ENCODE measurements at regions not wholly inside any gene's neighbourhood (a gene's known extent, or its start where the extent isn't known, plus 50 kb on each side); places are given as distances from the start of the nearest gene placed in this dataset.

DNA sequence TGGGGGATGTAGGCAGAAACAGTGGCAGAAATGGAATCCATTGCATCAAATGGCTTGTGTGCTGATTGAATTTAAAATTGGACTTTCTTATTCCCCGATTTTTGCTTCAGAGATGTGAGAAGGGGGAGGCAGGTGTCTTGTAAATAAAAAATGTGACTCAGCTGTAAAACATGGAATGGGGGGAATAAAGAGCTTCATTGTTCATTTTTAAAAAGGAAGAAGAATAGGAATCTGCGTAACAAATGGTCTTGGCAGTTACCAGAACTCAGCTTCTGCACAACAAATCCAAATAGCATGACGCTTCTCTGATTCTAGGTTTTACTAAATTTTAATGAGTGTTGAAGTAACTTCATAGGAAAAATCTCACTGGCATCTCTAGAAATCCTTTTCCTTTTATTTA lies 323.9 kb upstream of the GBE1 start:
- Mint-ChIP-seq H3K36me3 (ENCODE audit: low read depth) (no peaks in the 10 kb centered on the region), H3K4me1 (no peaks in the 10 kb centered on the region), H3K4me3 (no peak overlapping the region), H3K27me3 (no peaks in the 10 kb centered on the region), H3K27ac (no peak overlapping the region)
- no peaks in the 10 kb centered on the region for H3K9me3 ChIP-seq (ENCODE audit: control insufficient read depth, low read length, poor library complexity, severe bottlenecking)
- DNase-seq (no peak), ATAC-seq (no peak)

DNA sequence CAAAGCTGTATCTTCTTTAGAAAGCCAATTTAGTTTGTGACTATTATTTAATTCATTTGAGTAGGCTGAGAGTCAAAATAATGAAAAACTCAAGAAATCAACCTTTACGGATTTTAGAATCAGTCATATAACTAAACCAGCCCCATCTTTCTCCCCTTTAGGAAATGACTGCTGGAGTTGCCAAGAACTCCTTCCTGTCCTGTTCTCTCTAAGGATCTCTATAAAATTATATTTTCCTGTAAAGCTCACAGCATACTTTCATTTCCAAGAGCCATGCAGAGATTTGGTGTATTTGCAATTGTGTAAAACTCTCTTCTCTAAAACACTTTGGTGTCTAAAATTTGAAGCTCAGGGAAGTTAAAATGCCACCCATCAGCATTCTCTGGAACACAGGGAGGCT lies 323.4 kb upstream of the GBE1 start:
- Mint-ChIP-seq H3K27ac (no peak overlapping the region), H3K36me3 (ENCODE audit: low read depth) (no peaks in the 10 kb centered on the region), H3K27me3 (no peaks in the 10 kb centered on the region), H3K4me3 (no peak overlapping the region), H3K4me1 (no peaks in the 10 kb centered on the region)
- H3K9me3 ChIP-seq (ENCODE audit: control insufficient read depth, low read length, poor library complexity, severe bottlenecking) = no peaks in the 10 kb centered on the region
- DNase-seq (no peak), ATAC-seq (no peak)

DNA sequence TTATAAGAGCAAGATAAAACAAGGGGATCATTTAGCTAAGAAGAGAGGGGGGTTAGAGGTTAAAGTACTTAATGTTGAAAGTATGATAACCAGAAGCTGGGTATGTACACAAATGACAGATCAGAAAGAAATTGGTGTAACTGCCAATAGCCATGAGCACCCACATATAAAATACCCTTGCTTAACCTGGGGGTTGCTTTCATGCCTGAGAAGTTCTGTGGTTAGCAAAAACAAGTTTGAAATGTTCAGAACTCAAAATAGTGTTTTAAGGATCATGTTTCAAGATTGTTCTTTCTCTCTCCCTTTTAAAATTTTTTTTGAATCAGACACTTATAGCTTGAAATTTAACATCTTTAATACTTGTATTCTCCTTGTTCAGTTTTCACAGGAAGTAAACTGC lies 321.4 kb upstream of the GBE1 start:
- Mint-ChIP-seq H3K4me1 (no peaks in the 10 kb centered on the region), H3K27ac (no peak overlapping the region), H3K27me3 (no peaks in the 10 kb centered on the region), H3K36me3 (ENCODE audit: low read depth) (no peaks in the 10 kb centered on the region), H3K4me3 (no peak overlapping the region)
- DNase-seq = no peak
- no peak for ATAC-seq
- H3K9me3 ChIP-seq (ENCODE audit: control insufficient read depth, low read length, poor library complexity, severe bottlenecking) = no peaks in the 10 kb centered on the region

DNA sequence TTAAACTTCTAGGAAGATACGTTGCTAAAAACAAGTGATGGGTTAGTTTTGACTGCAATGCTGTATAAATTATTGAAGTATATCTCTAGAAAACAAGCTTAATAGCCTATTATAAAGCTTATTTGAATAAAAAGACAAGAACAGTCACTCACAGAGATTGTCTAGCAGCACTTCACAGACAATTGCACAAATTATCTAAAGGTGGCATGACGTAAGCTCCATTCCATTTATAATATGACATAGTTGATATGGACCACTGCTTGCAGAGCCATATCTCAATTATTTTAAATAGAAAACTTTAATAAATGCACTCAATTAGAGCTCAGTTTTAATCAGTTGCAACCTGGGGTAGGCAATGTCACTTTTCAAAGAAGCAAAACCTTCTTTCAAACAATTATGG lies 319.9 kb upstream of the GBE1 start:
- H3K36me3 Mint-ChIP-seq (ENCODE audit: low read depth) = no peaks in the 10 kb centered on the region
- H3K4me3 Mint-ChIP-seq = no peak overlapping the region
- ATAC-seq = no peak

DNA sequence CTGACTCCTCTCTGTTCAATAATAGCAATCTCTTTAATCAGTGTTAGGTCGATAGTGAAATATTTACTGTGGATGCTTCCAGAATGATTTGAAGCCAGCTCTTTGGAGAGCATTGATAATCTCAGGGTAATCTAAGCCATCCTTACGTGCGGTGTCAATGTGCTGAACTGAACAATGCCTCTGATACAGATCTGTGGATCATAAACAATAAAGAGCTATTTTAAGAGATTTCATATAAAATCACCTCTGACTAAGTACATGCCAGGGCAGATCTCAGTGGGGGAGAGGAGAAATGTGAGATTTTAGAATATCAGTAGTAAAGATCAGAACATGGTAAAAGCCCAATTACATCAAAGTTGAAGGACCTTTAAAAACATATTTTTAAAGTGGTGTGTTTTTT lies 319.3 kb upstream of the GBE1 start:
- ATAC-seq (no peak), DNase-seq (no peak)
- Mint-ChIP-seq H3K27ac (no peak overlapping the region), H3K4me3 (no peak overlapping the region), H3K36me3 (ENCODE audit: low read depth) (no peaks in the 10 kb centered on the region), H3K27me3 (no peaks in the 10 kb centered on the region), H3K4me1 (no peaks in the 10 kb centered on the region)
- no peaks in the 10 kb centered on the region for H3K9me3 ChIP-seq (ENCODE audit: control insufficient read depth, low read length, poor library complexity, severe bottlenecking)

More for the DNA sequence above, 319.9 kb upstream of the GBE1 start:
- Mint-ChIP-seq H3K27ac (no peak overlapping the region), H3K27me3 (no peaks in the 10 kb centered on the region), H3K4me1 (no peaks in the 10 kb centered on the region)
- DNase-seq = no peak
- no peaks in the 10 kb centered on the region for H3K9me3 ChIP-seq (ENCODE audit: control insufficient read depth, low read length, poor library complexity, severe bottlenecking)

DNA sequence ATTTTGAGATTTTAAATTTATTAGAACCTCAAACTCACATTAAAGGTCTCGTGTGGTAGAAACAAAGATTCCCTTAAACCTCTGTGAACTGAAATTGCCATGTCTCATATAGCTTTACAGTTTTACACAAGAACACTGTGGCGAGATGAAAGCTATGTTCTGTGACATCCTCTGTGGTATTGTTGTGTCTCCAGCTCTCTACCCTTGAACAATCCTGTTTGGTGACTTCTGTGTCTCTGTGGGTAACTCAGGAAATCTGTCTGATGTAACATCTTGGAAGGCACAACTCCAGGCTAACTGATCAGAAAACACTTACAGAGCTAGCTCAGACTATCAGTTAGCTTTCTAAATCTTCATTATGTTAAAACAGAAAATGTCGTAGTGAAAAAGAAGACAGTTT lies 318.8 kb upstream of the GBE1 start:
- Mint-ChIP-seq H3K4me1 (no peaks in the 10 kb centered on the region), H3K36me3 (ENCODE audit: low read depth) (no peaks in the 10 kb centered on the region), H3K27ac (no peak overlapping the region), H3K27me3 (no peaks in the 10 kb centered on the region), H3K4me3 (no peak overlapping the region)
- no peaks in the 10 kb centered on the region for H3K9me3 ChIP-seq (ENCODE audit: control insufficient read depth, low read length, poor library complexity, severe bottlenecking)
- no peak for ATAC-seq
- DNase-seq = no peak

DNA sequence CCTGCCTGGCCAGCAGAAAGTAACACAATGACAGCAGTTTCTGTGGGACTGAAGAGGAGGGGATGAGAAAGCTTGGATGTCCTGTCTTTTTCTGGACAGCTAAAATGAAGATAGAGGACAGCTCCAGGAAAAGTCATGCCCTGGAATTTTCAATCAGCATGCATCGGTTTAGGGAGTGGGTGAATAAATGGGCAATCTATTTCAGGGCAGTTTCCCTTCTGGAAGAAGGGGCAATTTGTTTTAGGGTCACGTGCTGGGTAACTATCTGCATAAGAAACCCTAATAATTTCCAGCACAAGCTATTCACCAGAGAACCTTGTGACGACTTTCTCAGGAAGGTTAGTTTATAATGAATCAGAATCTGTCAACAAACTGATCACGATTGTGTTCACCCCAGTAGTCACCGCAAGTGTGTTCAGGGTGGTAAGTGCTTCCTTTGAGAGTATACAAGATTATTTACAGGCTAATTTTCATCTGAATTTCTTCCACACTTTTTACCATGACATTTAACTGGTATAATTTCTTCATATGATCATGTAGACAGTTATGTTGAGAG lies 318.0 kb upstream of the GBE1 start:
- DNase-seq (no peak), ATAC-seq (no peak)
- H3K9me3 ChIP-seq (ENCODE audit: control insufficient read depth, low read length, poor library complexity, severe bottlenecking) = no peaks in the 10 kb centered on the region
- no peak overlapping the region for H3K27ac Mint-ChIP-seq
- H3K36me3 Mint-ChIP-seq (ENCODE audit: low read depth) = no peaks in the 10 kb centered on the region
- H3K4me1 Mint-ChIP-seq = no peaks in the 10 kb centered on the region
- H3K27me3 Mint-ChIP-seq = no peaks in the 10 kb centered on the region
- no peak overlapping the region for H3K4me3 Mint-ChIP-seq

DNA sequence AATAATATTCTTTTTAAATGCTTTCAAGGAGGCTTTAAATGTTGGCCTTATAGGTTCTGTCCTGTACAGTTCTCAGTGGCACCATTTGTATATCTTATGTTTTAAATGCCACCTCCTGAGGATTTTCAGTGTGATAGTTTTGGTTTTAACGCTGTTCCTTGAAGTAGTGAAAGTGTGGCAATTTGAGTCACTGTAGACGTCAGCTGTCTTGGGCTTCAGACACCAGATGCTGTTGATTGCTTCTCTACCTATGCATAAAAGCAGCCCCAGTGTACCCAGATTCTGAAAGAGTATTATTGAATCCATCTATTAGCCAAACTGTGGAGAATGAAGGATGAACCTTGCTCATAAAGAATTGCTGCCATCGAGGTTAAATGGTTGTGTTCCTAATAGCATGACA lies 316.8 kb upstream of the GBE1 start:
- Mint-ChIP-seq H3K27me3 (no peaks in the 10 kb centered on the region), H3K36me3 (ENCODE audit: low read depth) (no peaks in the 10 kb centered on the region), H3K27ac (no peak overlapping the region), H3K4me1 (no peaks in the 10 kb centered on the region), H3K4me3 (no peak overlapping the region)
- no peak for ATAC-seq
- H3K9me3 ChIP-seq (ENCODE audit: control insufficient read depth, low read length, poor library complexity, severe bottlenecking) = no peaks in the 10 kb centered on the region
- no peak for DNase-seq

DNA sequence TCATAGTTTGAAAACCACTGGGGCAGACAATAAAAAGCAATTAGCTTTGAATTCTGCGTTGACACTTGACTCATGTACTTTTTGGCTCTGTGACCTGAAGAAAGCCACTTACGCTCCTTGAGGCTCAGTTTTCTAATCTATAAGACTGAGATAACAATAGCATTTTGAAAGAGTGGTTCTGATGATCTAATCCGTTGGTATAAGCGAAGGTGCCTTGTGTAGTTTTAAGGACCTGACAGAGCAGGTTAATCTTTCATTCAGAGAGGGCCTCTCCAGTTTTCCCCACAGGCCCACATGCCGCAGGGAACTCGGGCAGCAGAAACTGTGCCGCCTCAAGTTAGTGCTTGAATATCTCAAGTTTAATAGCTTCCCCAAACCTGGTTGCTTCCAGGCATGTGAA lies 306.0 kb upstream of the GBE1 start:
- Mint-ChIP-seq H3K36me3 (ENCODE audit: low read depth) (no peaks in the 10 kb centered on the region), H3K27ac (no peak overlapping the region), H3K27me3 (no peaks in the 10 kb centered on the region), H3K4me3 (no peak overlapping the region), H3K4me1 (no peaks in the 10 kb centered on the region)
- DNase-seq = no peak
- ATAC-seq = no peak
- no peaks in the 10 kb centered on the region for H3K9me3 ChIP-seq (ENCODE audit: control insufficient read depth, low read length, poor library complexity, severe bottlenecking)

DNA sequence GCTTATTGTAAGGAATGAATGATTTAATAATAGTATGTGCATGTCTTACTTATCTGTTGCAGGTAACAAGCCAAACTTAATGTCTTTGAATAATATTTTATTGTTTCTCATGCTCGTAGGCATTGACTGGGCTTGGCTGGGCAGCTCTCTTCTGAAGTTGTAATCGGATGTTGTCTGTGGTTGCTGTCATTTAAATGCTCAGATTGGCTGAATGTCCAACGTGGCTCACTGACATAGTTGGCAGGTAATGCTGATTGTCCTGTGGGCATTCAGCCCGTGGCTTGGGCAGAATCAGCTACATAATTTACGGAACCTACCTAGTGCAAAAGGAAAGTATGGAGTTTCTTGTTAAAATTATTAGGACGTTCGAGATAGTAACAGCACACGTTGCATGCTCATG lies 297.4 kb upstream of the GBE1 start:
- H3K9me3 ChIP-seq (ENCODE audit: control insufficient read depth, low read length, poor library complexity, severe bottlenecking) = no peaks in the 10 kb centered on the region
- H3K4me1 Mint-ChIP-seq = no peaks in the 10 kb centered on the region
- no peaks in the 10 kb centered on the region for H3K36me3 Mint-ChIP-seq (ENCODE audit: low read depth)
- DNase-seq (no peak), ATAC-seq (no peak)
- no peaks in the 10 kb centered on the region for H3K27me3 Mint-ChIP-seq
- H3K27ac Mint-ChIP-seq = no peak overlapping the region
- H3K4me3 Mint-ChIP-seq = no peak overlapping the region

DNA sequence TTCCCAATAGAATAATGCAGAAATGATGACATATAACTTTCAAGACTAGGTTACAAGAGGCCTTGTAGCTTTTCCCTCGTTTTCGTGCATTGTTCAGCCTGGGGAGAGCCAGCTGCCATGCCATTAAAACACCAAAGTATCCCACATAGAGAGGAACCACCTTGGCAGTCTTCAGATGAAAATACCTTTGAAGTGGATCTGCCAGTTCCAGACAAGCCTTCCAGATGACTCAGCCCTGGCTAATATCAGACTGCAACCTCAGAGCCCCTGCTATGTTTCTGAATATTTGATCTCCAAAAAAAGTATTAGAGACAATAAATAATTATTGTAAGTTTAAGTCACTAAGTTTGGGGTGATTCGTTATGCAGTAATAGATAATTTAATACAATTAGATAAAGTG lies 294.3 kb upstream of the GBE1 start:
- H3K27me3 Mint-ChIP-seq = no peaks in the 10 kb centered on the region
- ATAC-seq (no peak), DNase-seq (no peak)
- no peak overlapping the region for H3K4me3 Mint-ChIP-seq
- no peaks in the 10 kb centered on the region for H3K4me1 Mint-ChIP-seq
- no peaks in the 10 kb centered on the region for H3K36me3 Mint-ChIP-seq (ENCODE audit: low read depth)
- no peak overlapping the region for H3K27ac Mint-ChIP-seq
- H3K9me3 ChIP-seq (ENCODE audit: control insufficient read depth, low read length, poor library complexity, severe bottlenecking) = no peaks in the 10 kb centered on the region

DNA sequence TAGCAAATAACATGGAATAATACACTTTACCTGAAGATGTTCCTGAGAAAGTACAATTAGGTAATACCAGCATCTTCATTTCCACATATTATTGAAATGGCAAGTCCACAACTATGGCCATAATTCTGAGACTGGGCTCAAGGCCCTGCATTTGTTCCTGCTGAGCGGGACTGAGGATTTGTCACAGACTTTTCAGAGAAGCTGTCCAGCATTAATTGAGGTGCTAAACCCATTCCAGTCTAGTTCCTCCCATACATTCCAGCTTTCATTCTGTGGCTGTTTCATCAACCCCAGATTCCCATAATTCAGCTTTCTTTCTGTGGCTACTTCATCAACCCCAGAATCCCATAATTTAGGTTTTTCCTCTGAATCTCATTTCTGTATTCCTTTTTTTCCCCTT lies 293.4 kb upstream of the GBE1 start:
- Mint-ChIP-seq H3K27me3 (no peaks in the 10 kb centered on the region), H3K36me3 (ENCODE audit: low read depth) (no peaks in the 10 kb centered on the region), H3K4me1 (no peaks in the 10 kb centered on the region), H3K4me3 (no peak overlapping the region), H3K27ac (no peak overlapping the region)
- ATAC-seq (no peak), DNase-seq (no peak)
- H3K9me3 ChIP-seq (ENCODE audit: control insufficient read depth, low read length, poor library complexity, severe bottlenecking) = no peaks in the 10 kb centered on the region

DNA sequence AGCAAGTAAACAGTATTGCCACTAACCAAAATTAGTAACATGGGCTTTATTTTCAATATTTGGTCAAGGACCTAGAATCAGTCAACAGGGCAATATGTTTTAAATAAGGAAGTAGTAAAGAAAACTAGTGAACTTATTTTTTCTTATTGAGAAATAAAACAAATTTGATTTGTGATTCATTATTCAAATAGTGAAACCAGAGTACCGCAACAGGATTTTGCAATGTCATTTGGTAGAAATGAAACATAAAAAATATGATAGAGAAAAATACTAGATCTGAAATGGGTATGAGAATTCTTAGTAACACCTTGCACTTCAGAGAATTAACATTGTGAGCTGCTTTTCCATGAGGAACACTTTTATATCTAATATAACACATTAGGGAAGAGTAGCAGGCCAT lies 291.8 kb upstream of the GBE1 start:
- DNase-seq = no peak
- H3K27ac Mint-ChIP-seq = no peak overlapping the region
- no peak overlapping the region for H3K4me3 Mint-ChIP-seq
- no peaks in the 10 kb centered on the region for H3K36me3 Mint-ChIP-seq (ENCODE audit: low read depth)
- ATAC-seq = no peak
- H3K9me3 ChIP-seq (ENCODE audit: control insufficient read depth, low read length, poor library complexity, severe bottlenecking) = no peaks in the 10 kb centered on the region
- no peaks in the 10 kb centered on the region for H3K27me3 Mint-ChIP-seq
- no peaks in the 10 kb centered on the region for H3K4me1 Mint-ChIP-seq

DNA sequence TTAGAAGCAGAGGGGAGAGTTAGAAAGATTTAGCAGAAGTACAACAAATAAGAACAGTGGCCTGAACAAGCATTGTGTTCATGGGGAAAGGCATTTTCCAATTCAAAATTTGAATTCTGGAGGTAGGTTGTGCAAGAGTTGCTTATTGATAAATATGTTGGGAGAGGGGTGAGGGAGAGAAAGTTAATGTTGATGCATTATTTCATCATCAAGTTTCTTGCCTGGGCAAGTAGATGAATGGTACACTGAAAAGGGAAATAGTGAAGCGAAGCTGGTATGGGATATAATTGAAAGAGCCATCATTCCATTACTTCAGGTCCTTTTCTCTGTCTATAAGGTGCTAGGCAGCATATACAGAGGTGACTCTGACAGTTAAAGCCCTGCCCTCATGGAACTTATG lies 288.9 kb upstream of the GBE1 start:
- Mint-ChIP-seq H3K36me3 (ENCODE audit: low read depth) (no peaks in the 10 kb centered on the region), H3K4me1 (no peaks in the 10 kb centered on the region), H3K27ac (no peak overlapping the region), H3K27me3 (no peaks in the 10 kb centered on the region), H3K4me3 (no peak overlapping the region)
- no peak for ATAC-seq
- H3K9me3 ChIP-seq (ENCODE audit: control insufficient read depth, low read length, poor library complexity, severe bottlenecking) = no peaks in the 10 kb centered on the region
- DNase-seq = no peak

DNA sequence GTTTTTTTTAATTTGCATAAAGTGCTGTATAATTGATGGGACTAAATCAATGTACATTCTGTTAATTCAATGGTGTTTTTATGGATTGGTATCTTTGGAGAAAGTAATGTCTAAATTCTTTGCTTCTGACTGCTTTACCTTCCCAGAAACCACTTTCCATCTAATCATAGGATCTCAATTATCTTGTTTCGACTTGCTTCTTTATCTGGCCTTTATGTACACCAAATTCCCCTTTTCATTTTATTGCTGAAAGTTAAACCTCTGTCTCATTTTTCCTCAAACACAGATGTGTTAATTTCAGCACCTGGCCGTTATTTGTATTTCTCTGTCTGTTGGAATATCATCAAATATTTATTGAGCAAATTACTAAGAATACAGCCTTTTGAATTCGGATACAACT lies 287.3 kb upstream of the GBE1 start:
- DNase-seq (no peak), ATAC-seq (no peak)
- Mint-ChIP-seq H3K27ac (no peak overlapping the region), H3K36me3 (ENCODE audit: low read depth) (no peaks in the 10 kb centered on the region), H3K27me3 (no peaks in the 10 kb centered on the region), H3K4me1 (no peaks in the 10 kb centered on the region), H3K4me3 (no peak overlapping the region)
- no peaks in the 10 kb centered on the region for H3K9me3 ChIP-seq (ENCODE audit: control insufficient read depth, low read length, poor library complexity, severe bottlenecking)

Measured in T-helper 17 cell (primary cell).